GM23338 (cell line): ENCODE measurements at regions not wholly inside any gene's neighbourhood (a gene's known extent, or its start where the extent isn't known, plus 50 kb on each side); places are given as distances from the start of the nearest gene placed in this dataset.

Experiments
- ETS1 ChIP-seq: IDR thresholded peaks from 2 replicates; pipeline ENCODE4 v1.6.1; 2016; ENCODE audit warnings: antibody characterized with exemption
- EZH2 ChIP-seq: fragments of 200-600 bp; sonication (generic); IDR thresholded peaks from one replicate; pipeline ENCODE4 v1.8.0; 2017; ENCODE audit warnings: antibody characterized with exemption, mild to moderate bottlenecking, low read depth; ENCODE audit not compliant: unreplicated experiment
- JUNB ChIP-seq: IDR thresholded peaks from one replicate; pipeline ENCODE4 v1.6.1; 2016; ENCODE audit warnings: antibody characterized with exemption; ENCODE audit not compliant: unreplicated experiment
- TF ChIP-seq, protein P1 (sequence below), 2 experiments: fragments of 200-600 bp in 1 of 2; sonication (generic) in 1 of 2; conservative IDR thresholded peaks; 2 replicates each; pipeline versions ENCODE4 v1.5.1 to v1.6.1; 2016 to 2017; ENCODE audit warnings: antibody characterized with exemption in 2 of 2, low read depth in 2 of 2, mild to moderate bottlenecking in 2 of 2, moderate library complexity in 1 of 2

DNA sequence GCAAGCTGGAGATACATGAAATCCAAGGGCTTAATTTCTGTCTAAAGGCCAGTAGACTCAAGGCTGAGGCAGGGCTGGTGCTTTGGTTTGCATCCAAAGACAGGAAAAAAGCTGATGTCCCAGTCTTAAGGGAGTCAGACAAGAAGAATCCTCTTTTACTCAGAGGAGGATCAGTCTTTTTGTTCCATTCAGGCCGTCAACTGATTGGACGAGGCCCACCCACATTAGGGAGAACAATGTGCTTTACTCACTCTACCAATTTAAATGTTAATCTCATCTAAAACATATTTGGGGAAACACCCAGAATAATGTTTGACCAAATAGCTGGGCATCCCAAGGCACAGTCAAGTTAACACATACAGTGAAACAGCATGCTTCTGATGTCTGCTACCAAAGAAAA lies 388.5 kb upstream of the CHRM2 start:
- TF ChIP-seq, protein P1, sequence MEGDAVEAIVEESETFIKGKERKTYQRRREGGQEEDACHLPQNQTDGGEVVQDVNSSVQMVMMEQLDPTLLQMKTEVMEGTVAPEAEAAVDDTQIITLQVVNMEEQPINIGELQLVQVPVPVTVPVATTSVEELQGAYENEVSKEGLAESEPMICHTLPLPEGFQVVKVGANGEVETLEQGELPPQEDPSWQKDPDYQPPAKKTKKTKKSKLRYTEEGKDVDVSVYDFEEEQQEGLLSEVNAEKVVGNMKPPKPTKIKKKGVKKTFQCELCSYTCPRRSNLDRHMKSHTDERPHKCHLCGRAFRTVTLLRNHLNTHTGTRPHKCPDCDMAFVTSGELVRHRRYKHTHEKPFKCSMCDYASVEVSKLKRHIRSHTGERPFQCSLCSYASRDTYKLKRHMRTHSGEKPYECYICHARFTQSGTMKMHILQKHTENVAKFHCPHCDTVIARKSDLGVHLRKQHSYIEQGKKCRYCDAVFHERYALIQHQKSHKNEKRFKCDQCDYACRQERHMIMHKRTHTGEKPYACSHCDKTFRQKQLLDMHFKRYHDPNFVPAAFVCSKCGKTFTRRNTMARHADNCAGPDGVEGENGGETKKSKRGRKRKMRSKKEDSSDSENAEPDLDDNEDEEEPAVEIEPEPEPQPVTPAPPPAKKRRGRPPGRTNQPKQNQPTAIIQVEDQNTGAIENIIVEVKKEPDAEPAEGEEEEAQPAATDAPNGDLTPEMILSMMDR (conservative IDR thresholded peaks at IDR 0.05; ENCODE audit: low read depth in 2 of 2) = no peak
- no peak for TF ChIP-seq JUNB
- no peak for TF ChIP-seq ETS1
- TF ChIP-seq EZH2 = no peak
